ENCODE measurements at regions not wholly inside any gene's neighbourhood (a gene's known extent, or its start where the extent isn't known, plus 50 kb on each side); places are given as distances from the start of the nearest gene placed in this dataset.

DNA sequence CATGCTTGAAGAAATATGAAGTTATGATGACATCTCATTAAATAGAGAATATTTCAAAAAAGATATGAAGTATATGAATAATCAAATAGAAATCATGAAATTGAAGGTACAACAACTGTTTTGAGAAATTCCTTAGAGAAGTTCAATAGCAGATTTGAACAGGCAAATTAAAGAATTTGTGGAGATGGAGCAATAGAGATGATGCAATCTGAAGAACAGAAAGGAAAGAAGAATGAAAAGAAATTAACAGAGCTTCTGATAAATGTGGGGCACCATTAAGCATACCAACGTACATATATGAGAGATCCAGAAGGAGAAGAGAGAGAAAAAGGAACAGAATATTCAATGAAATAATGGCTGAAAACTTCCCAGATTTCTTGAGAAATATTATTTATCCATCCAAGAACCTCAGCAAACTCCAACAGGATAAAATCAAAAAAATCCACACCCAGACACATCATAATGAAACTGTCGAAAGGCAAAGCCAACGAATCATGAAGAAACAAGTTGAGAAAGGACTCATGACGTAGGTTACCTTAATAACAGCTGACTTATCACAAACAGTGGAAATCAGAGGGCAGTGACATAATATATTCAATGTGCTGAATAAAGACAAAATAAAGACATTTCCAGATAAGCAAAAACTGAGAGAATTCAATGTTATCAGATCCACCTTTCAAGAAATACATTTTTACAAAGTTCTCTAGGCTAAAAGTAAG lies 297.2 kb upstream of the TARS1 start:
- DNase-seq (no peak), ATAC-seq (no peak)
- Mint-ChIP-seq H3K36me3 (ENCODE audit: low read depth) (no peaks in the 10 kb centered on the region), H3K27me3 (no peaks in the 10 kb centered on the region), H3K4me1 (ENCODE audit: low read depth) (no peaks in the 10 kb centered on the region), H3K9me3 (peaks cover 8% of the 10 kb centered on the region), H3K27ac (no peak overlapping the region), H3K4me3 (no peak overlapping the region)
- intact Hi-C loops (cut with micrococcal nuclease): no loop called here
- POLR2A ChIA-PET: no interaction called here
- no peak for TF ChIP-seq CTCF (IDR thresholded peaks at IDR 0.05)
- CTCF ChIA-PET: no interaction called here

GRCh38 chr5:33146881-33147280 lies 293.9 kb upstream of the TARS1 start:
- intact Hi-C loops (cut with micrococcal nuclease): no loop called here
- TF ChIP-seq CTCF (IDR thresholded peaks at IDR 0.05): no peak
- Mint-ChIP-seq H3K36me3 (ENCODE audit: low read depth) (no peaks in the 10 kb centered on the region), H3K27me3 (no peaks in the 10 kb centered on the region), H3K4me3 (no peak overlapping the region), H3K27ac (no peak overlapping the region), H3K4me1 (ENCODE audit: low read depth) (no peaks in the 10 kb centered on the region), H3K9me3 (peaks cover 3% of the 10 kb centered on the region)
- ChIA-PET CTCF (no interaction called here), POLR2A (no interaction called here)
- ATAC-seq (no peak), DNase-seq (no peak)

DNA sequence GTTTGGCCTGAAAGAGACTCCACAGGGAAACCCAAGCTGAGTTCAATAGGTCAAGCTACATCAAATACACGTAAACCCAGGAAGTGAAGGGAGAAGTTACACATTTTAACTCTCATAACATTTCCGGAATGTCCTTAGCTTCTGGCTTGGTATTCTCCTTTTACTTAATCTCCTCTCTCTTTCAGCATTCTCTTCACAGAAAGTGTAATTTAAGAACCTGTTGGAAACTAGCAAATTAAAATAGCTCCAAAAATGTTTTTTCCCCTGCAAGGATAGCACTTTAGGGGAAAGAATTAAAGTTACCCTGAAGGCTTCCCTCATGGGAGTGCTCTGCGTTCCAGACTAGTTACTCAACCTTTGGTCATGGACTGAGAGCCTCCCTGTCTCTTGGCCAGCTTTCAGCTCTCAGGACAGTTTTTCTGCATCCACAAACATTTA lies 292.7 kb upstream of the TARS1 start:
- ATAC-seq: no peak
- CTCF ChIA-PET: no interaction called here
- TF ChIP-seq CTCF (IDR thresholded peaks at IDR 0.05): no peak

GRCh38 chr5:33153372-33153771 lies 287.4 kb upstream of the TARS1 start:
- no peak overlapping the region for H3K4me3 Mint-ChIP-seq
- H3K36me3 Mint-ChIP-seq (ENCODE audit: low read depth): no peaks in the 10 kb centered on the region
- no peak overlapping the region for H3K27ac Mint-ChIP-seq
- H3K9me3 Mint-ChIP-seq: no peaks in the 10 kb centered on the region
- intact Hi-C loops (cut with micrococcal nuclease): no loop called here
- H3K27me3 Mint-ChIP-seq: no peaks in the 10 kb centered on the region
- ChIA-PET POLR2A (no interaction called here), CTCF (no interaction called here)
- no peaks in the 10 kb centered on the region for H3K4me1 Mint-ChIP-seq (ENCODE audit: low read depth)
- ATAC-seq: no peak
- TF ChIP-seq CTCF (IDR thresholded peaks at IDR 0.05): no peak
- DNase-seq: no peak

More for the DNA sequence above, 292.7 kb upstream of the TARS1 start:
- POLR2A ChIA-PET: no interaction called here
- Mint-ChIP-seq H3K9me3 (peaks cover 3% of the 10 kb centered on the region), H3K27ac (no peak overlapping the region), H3K27me3 (no peaks in the 10 kb centered on the region), H3K36me3 (ENCODE audit: low read depth) (no peaks in the 10 kb centered on the region), H3K4me3 (no peak overlapping the region), H3K4me1 (ENCODE audit: low read depth) (no peaks in the 10 kb centered on the region)
- intact Hi-C loops (cut with micrococcal nuclease): no loop called here
- DNase-seq: no peak

DNA sequence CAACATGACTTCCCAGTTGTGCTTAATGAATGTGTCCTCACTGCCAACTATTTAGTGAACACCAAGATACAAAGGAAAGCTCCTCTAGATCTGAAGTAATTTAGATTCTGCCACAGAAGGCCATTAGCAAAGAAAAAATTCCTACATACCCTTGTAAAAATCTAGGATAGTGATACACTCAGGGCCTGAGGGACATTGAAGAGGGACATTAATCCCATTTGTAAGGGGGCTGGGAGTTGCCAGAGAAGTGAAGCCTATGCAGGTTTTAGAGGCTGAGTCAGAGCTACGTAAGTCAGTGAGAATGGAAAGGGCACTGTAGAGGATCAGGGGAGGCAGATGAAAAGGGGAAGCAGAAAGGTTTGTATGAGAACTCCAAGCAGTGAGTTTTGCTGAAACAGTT lies 286.9 kb upstream of the TARS1 start:
- H3K27ac Mint-ChIP-seq: no peak overlapping the region
- TF ChIP-seq CTCF (IDR thresholded peaks at IDR 0.05): no peak
- intact Hi-C loops (cut with micrococcal nuclease): no loop called here
- DNase-seq (no peak), ATAC-seq (no peak)
- CTCF ChIA-PET: no interaction called here
- no peaks in the 10 kb centered on the region for H3K9me3 Mint-ChIP-seq
- no peaks in the 10 kb centered on the region for H3K27me3 Mint-ChIP-seq
- POLR2A ChIA-PET: no interaction called here
- no peaks in the 10 kb centered on the region for H3K4me1 Mint-ChIP-seq (ENCODE audit: low read depth)
- H3K36me3 Mint-ChIP-seq (ENCODE audit: low read depth): no peaks in the 10 kb centered on the region
- no peak overlapping the region for H3K4me3 Mint-ChIP-seq
